ENCODE measurements at regions not wholly inside any gene's neighbourhood (a gene's known extent, or its start where the extent isn't known, plus 50 kb on each side); places are given as distances from the start of the nearest gene placed in this dataset.

DNA sequence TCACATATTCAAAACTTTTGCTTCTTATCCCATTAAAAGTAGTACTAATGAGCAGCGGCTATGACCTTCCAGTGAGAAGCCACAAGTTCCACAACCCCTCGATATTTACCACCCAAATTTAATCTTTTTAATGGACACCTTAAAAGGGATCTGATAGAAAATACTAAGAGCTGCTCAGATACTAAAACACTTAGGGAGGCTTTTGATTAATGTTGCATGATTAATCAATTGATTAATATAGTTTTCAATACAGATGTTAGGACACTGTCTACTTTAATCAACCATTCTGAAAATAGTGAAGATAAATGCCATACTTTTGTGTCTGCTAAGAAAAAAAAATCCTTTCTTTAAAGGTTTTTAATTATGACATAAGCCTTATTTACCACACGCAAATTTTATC lies 1312.8 kb upstream of the ACVR2A start:
- TF ChIP-seq, protein P1, sequence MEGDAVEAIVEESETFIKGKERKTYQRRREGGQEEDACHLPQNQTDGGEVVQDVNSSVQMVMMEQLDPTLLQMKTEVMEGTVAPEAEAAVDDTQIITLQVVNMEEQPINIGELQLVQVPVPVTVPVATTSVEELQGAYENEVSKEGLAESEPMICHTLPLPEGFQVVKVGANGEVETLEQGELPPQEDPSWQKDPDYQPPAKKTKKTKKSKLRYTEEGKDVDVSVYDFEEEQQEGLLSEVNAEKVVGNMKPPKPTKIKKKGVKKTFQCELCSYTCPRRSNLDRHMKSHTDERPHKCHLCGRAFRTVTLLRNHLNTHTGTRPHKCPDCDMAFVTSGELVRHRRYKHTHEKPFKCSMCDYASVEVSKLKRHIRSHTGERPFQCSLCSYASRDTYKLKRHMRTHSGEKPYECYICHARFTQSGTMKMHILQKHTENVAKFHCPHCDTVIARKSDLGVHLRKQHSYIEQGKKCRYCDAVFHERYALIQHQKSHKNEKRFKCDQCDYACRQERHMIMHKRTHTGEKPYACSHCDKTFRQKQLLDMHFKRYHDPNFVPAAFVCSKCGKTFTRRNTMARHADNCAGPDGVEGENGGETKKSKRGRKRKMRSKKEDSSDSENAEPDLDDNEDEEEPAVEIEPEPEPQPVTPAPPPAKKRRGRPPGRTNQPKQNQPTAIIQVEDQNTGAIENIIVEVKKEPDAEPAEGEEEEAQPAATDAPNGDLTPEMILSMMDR (conservative IDR thresholded peaks at IDR 0.05 in 1 of 2, IDR thresholded peaks at IDR 0.05 in 1 of 2; ENCODE audit: low read depth in 1 of 2, low read length in 2 of 2), result no peak
- no peak for TF ChIP-seq EZH2 (IDR thresholded peaks at IDR 0.05; ENCODE audit: low read length, missing control alignments)

All from fibroblast of lung (primary cell).